GM19463 (cell line): ENCODE measurements at regions not wholly inside any gene's neighbourhood (a gene's known extent, or its start where the extent isn't known, plus 50 kb on each side); places are given as distances from the start of the nearest gene placed in this dataset.

ENCODE experiments used
- ATAC-seq: cut with Tn5 transposase; IDR thresholded peaks from one replicate; pipeline ENCODE4 v1.9.1; 2021; ENCODE audit warnings: mild to moderate bottlenecking, moderate library complexity; ENCODE audit not compliant: unreplicated experiment

- no peak for ATAC-seq
These were observed 253.0 kb downstream of the IRS2 start for GRCh38 chr13:109533350-109533749.

GRCh38 chr13:109529964-109530363 lies 256.4 kb downstream of the IRS2 start:
- no peak for ATAC-seq

DNA sequence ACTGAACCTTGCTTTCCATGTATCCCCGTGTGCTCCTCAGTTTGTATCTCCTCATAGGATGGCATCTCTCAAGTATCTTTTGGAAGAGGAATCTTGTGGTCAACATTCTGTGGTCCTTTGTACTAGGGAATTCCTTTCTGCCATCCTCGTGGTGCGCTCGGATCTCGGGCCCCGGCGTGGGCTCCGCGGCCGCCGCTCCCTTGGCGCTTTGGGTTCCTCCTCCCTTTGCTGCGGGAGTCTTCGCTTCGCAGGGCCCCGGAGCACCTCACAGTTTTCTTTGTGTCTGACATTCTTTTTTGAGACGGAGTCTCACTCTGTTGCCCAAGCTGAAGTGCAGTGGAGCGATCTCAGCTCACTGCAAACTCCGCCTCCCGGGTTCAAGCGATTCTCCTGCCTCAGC lies 264.7 kb downstream of the IRS2 start:
- no peak for ATAC-seq

- no peak for ATAC-seq
These were observed 268.9 kb downstream of the IRS2 start for GRCh38 chr13:109517517-109517916.

DNA sequence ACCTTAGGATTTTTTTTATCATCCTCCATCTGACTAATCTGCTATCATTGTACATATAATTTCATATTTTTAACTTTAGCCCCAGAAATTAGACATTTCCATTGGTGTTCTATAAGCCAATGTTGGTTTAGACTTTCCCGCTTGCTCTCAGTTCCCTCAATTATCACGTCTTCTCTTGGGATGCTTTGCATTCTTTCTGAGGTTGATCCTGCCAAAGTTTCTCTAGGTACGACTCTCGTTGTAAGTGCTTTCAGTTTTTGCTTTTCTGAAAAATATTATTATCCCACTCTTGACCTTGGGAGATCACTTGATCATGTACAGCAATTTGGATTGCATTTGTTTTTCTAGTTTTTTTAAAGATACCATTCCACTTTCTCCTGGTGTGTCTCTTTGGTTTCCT lies 270.2 kb downstream of the IRS2 start:
- ATAC-seq: no peak

- no peak for ATAC-seq
These were observed 276.4 kb downstream of the IRS2 start for GRCh38 chr13:109510013-109510412.

GRCh38 chr13:109509154-109509900 lies 277.1 kb downstream of the IRS2 start:
- no peak for ATAC-seq

DNA sequence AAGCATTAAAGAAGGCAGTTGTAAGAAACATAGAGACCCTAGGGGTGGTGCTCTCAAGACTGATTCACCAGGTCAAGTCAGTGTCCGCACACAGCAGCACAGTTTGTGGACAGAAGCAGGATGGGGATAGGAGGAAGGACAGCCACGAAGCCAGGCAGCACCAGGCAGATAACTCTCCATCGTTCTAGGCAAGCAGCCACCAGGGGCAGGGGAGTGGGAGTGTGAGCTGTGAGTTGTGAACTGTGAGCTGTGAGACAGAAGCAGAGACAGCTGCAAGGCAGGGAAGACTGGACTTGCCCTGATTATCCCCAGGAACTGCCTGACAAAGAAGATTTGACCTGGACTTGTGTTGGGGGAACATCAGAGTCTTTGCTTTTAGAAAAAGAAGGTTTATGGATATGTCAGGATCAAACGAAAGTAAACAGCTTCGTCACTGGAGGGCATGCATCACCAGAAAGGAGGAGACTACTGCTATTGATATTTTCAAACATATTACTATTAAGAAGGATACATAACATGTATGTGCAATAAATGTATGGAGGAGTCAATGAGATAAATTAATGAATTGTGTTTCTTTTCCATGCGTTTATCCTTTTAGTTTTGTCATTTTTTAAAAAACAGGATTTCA lies 286.1 kb downstream of the IRS2 start:
- ATAC-seq: no peak

GRCh38 chr13:109497917-109498316 lies 288.5 kb downstream of the IRS2 start:
- no peak for ATAC-seq

DNA sequence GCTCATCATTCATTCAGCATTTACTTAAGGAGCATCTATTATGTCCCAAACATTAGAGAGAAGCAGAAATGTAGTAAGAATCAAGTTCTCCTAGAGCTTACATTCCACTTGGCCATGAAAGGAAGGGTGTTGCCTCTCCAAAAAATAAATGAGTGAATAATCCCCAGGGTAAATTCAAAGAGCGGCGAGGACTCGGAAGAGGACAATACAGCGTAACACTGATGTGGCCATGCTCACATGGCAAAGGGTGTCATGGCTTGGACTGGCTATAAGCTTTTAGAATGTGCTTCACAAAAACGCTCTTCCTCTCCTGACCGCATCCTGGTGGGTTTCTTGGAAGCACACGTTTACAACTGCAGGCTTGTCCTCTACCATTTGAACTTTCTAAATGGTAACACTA lies 290.2 kb downstream of the IRS2 start:
- ATAC-seq: no peak

GRCh38 chr13:109494925-109495369 lies 291.4 kb downstream of the IRS2 start:
- ATAC-seq: no peak

DNA sequence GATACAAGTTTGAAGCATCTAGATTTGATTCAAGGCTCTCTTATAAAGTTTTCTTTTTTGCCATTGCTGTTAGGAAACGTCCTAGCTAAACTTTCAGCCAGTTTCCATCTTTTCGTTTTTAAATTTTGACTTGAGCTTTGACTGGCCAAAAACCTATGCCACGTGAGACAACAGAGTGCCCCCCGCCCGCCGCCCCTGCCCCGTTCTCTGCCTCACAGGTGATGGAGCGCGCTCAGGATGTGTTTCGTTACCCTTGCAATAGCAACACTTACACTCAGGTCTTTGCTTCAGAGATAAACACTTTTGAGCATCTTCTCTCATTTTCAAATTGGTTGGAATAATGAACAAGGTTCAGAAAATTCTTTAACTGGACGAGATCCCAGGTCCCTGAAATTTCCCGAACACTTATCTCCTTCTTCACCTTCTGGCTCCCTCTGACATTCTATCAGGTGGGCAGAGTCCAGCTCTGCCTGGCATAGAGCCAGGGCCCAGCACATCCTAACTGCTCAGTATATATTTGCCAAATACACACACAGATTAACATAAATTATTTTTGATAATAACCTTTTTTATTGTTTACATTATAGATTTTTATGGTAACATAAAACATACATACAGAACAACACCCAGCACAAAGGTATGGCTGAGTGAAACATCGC lies 301.1 kb downstream of the IRS2 start:
- ATAC-seq: no peak

GRCh38 chr13:109483284-109483683 lies 303.1 kb downstream of the IRS2 start:
- ATAC-seq: no peak

GRCh38 chr13:109481040-109481439 lies 305.3 kb downstream of the IRS2 start:
- no peak for ATAC-seq

DNA sequence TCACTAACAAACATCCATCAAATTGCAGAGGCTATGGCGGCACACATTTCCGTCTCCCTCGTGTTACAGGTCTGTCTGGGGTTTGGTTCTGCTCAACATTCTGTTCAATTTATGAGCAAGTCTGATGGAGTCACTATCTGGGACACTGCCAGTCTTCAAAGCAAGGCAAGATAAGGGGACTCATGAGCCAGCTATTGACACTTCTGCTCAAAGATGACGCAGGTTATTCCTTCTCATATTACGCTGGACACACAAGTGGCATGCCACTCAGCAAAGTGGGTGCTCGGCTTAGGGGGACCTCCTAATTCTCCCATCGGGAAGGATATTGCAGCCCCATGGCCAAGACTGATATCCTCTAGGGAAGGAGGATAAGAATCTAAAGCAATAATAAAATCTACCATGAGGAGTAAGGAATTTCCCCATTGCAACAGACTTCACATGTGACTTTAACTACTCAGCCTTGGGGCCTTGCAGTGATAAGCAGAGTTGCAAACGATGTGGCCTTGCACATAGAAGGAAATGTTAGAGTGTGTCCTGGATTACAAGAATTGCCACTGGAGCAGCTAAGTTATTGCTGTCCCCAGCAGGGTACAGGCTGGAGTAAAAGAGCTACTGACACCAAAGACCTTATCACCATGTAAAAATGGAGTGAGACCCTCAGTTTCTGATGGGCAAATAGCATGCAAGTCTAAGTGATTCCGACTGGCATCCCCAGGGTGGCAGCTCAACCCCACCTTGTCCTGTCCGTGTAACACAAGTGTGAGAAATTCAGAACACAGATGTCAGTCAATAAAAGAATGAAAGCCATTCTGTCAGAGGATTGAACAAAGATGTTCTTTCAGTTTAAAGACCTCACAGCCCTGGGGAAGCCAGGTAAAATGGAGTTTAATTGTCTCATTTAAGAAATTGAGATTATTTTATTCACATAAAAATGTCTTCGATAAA lies 306.1 kb downstream of the IRS2 start:
- ATAC-seq: no peak

DNA sequence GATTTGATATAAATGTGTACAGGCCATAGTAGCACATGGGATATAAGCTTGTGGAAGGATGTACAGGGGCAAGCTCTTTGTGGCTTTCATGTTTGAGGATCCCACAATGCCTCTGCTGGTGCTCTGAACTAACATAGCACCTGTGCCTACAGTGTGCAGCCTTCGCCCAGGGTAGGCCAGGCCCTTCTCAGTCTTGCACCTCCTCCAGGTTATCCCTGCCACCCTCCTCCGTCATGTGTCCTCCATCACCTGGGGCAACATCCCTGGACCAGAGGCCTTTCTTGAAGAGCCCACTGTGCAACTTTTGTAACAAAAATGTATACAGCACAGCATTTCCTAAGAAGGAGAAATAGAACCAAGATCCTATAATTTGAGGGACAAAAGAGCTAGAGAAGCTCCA lies 306.8 kb downstream of the IRS2 start:
- ATAC-seq: no peak

- ATAC-seq: no peak
These were observed 310.4 kb downstream of the IRS2 start for GRCh38 chr13:109476001-109476400.

DNA sequence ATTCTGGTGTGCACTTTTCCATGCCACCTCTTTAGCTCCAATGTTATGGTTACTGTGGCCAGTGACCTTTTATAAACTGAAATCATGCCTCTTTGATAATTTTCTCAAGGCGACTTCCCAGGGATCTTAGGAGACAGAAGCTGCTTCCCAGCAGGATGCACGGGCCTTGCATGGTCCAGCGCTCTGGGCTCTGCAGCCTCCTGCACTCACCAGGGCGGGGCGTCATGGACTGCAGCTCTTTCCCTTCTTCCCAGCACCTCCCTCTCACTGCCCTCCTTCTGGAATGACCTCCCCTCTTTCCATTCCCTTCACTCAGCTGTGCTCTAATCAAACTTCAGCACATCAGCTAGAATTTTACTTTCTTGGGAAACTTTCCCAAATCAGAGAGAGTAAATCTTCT lies 318.3 kb downstream of the IRS2 start:
- no peak for ATAC-seq

DNA sequence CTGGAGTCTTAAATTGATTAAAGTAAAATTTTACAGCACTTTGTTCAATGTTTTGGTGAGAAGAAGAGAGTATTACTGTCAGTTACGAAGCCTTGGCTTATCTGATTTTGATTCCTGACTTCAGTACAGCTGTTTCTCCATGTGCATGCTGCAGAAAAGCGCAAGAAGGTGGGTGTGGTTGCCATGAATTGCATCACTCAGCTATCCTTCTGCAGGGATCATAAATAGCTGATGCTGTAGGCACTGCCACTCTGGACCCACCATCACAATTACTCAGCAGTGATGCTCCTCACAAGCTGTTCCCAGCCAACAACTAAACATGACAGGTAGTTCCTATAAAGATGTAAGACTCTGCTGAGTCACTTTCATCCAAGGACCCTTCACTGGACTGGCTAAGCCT lies 321.2 kb downstream of the IRS2 start:
- ATAC-seq: no peak

- no peak for ATAC-seq
These were observed 332.0 kb downstream of the IRS2 start for GRCh38 chr13:109454167-109454917.
